GM12864 (cell line): ENCODE measurements at regions not wholly inside any gene's neighbourhood (a gene's known extent, or its start where the extent isn't known, plus 50 kb on each side); places are given as distances from the start of the nearest gene placed in this dataset.

Source experiments
- DNase-seq: peaks from one replicate; pipeline ENCODE4 v3.0.0-alpha.2; 2011; ENCODE audit warnings: low read depth
- H3K4me3 ChIP-seq: 2 replicates; pipeline ENCODE4 v1.5.1; 2011; ENCODE audit warnings: mild to moderate bottlenecking, low read depth, low read length, control low read depth
- TF ChIP-seq, protein P1 (sequence below): IDR thresholded peaks from 2 replicates; pipeline ENCODE4 v1.5.1; 2011; ENCODE audit warnings: low read depth, mild to moderate bottlenecking, moderate library complexity, low read length, control low read depth, inconsistent platforms; ENCODE audit errors: missing control alignments

DNA sequence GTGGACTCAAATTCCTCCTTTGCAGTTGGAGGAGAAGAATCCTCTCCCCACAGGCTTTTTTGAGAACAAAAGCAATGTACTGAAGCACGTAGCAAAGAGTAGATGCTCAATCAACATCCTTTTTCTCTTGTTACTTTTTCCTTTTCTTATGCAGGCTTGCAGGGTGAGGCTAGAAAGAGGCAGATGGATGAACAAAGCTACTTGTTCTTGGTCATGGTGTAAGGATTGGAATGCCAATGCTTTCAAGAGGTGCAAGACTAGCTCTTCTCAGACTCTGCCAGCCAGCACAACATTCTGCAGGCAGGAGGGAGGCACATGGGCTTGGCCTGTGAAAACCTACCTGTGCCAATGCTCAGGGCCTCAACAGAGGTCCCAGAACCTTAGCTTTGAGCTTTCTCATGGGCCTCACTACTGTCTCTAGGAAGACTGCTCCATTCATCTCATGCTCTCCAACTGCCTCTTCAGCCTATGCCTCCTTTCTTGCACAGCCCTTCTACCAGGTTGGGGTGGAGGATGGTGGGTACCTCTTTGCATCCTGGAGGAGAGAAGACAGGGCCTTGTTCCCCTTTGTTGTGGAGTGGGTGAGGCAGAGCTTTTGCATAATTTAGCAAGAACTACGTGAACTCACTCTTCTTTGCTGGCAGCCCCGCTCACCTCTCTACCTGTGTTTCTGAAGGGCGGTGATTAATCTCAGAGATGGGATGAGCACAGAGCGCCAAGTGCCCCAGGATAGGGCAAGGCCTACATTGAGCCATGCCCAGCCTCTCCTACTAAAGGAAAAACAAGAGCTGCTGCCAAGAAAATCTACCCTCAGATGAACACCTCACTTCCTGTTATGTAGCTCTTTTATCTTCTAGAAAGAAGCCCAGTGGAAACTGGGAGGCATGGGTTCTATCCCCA, 1119.7 kb downstream of the VRK1 start:
- no peak for DNase-seq
- no peak overlapping the region for H3K4me3 ChIP-seq
- TF ChIP-seq, protein P1, sequence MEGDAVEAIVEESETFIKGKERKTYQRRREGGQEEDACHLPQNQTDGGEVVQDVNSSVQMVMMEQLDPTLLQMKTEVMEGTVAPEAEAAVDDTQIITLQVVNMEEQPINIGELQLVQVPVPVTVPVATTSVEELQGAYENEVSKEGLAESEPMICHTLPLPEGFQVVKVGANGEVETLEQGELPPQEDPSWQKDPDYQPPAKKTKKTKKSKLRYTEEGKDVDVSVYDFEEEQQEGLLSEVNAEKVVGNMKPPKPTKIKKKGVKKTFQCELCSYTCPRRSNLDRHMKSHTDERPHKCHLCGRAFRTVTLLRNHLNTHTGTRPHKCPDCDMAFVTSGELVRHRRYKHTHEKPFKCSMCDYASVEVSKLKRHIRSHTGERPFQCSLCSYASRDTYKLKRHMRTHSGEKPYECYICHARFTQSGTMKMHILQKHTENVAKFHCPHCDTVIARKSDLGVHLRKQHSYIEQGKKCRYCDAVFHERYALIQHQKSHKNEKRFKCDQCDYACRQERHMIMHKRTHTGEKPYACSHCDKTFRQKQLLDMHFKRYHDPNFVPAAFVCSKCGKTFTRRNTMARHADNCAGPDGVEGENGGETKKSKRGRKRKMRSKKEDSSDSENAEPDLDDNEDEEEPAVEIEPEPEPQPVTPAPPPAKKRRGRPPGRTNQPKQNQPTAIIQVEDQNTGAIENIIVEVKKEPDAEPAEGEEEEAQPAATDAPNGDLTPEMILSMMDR, result no peak

DNA sequence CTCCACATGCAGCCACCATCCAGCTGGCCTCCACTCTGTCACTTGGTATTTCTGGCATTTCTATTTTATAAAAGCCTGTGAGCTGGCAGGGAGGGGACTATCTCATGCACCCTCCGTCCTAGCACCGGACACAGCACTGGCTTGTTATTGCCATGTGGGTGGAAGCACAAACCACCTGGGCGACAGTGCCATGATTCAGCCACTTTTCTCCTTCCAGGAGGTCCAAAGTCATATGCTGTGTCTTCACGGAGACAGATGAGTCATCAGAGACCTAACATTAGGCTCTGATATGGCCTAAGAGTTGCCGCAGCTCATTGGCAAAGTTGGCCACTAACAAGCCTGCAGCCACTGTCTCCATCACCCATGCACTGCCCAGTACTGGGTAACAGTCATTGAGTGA, 1123.0 kb downstream of the VRK1 start:
- H3K4me3 ChIP-seq, result no peak overlapping the region
- no peak for DNase-seq
- TF ChIP-seq, protein P1, result no peak

DNA sequence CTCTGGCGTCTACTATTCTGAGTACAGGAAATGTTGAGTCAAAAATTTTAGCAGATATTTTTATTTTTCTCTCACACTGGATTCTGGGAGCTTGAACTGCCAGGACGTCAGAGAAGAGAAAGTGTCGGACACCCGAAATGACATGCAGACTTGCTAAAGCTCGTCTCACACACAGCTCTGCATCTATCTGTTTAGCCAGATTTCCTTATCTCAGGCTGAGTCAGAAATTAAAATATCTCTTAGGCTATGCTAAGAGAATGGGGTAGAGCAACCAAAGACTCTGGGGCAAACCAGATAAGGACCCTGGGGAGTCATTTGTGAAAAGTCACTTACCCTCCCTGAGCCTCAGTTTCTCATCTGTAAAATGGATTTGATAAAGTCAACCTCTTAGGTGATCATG, 1124.1 kb downstream of the VRK1 start:
- H3K4me3 ChIP-seq, result no peak overlapping the region
- no peak for DNase-seq
- TF ChIP-seq, protein P1, result no peak

DNA sequence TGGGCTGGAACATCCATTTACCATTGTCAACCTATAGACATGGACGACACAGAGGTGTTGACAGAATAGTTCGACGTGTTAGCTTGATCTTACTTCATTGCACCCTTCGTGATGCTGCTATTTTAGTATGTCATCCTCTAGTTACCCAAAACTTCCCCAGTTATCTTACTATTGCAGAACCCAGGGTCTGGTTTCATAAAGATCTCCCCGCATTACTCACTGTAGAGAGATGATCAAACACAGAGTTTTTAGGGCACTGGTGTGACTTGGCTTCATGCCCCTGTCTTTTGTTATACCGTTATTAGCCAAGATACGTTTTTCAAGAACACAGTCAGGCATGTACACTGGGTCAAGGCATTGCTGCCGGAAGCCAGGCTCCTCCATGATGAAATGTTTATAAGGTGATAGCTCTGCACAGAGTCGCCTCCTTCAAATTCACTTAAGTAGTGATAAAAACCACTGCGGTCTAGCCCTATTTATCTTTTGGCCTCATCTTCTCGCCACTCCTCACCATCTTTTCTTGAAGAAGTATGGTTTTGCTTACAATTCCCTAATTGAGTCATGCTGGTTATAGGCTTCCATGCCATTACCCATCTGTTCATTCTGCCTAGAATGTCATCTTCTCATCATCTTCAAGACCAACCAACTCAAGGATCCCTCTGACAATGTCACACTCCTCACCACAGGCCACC, 1127.9 kb downstream of the VRK1 start:
- no peak overlapping the region for H3K4me3 ChIP-seq
- TF ChIP-seq, protein P1, result no peak
- DNase-seq, result no peak

DNA sequence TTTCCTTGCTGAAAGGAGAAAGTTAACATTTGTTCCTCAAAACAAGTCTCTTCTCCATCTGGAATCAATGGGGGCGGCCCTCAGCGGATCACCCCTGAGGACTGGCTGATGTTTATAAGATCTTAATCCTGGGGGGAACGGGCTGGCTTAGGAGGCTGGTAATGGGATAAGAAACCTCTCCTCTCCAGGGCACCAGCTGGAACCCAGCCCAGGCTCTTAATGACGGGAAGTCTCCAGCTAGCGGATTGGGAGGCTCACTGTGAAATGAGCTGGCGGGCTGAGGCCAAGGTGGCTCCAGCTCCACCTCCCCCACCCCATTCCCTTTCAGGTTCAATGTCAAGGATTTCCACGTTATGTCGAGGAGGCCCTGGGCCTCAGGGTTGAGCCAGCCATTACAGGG, 1133.0 kb downstream of the VRK1 start:
- no peak for DNase-seq
- no peak overlapping the region for H3K4me3 ChIP-seq
- TF ChIP-seq, protein P1, result no peak

DNA sequence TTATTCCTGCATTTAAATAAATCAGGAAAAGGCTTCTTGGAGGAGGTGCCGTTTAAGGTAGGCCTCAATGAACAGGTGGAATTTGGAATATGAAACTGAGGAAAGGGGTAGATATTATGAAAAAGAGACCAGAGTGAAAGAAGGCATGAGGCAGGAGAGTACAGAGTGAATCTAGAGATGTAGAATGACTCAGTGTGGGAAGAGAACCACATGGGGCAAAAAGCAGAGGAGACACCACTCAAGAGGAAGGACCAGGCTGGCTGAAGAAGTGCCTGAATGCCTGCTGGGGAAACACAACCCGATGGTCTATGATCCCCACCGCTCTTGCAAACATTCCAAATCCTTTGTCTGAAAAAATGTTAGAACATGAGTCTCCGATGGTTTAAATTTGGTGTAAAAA, 1134.1 kb downstream of the VRK1 start:
- no peak overlapping the region for H3K4me3 ChIP-seq
- TF ChIP-seq, protein P1, result no peak
- DNase-seq, result no peak
